Caki2 (cell line): ENCODE measurements at regions not wholly inside any gene's neighbourhood (a gene's known extent, or its start where the extent isn't known, plus 50 kb on each side); places are given as distances from the start of the nearest gene placed in this dataset.
"Not testable (repeated sequence)": the region's sequence is repeated elsewhere in the genome, so short reads cannot be mapped to it uniquely, and the experiment has no call there.

ENCODE experiments used
- DNase-seq: peaks from one replicate; pipeline ENCODE4 v3.0.0-alpha.2; 2015; ENCODE audit warnings: low read depth
- in situ Hi-C: cut with HindIII; loops from 2 replicates; pipeline ENCODE4 v1.10.0; 2016; ENCODE audit warnings: low sequenced_read_pairs, low pct_unique_long_range_greater_than_20kb, mixed read lengths

DNA sequence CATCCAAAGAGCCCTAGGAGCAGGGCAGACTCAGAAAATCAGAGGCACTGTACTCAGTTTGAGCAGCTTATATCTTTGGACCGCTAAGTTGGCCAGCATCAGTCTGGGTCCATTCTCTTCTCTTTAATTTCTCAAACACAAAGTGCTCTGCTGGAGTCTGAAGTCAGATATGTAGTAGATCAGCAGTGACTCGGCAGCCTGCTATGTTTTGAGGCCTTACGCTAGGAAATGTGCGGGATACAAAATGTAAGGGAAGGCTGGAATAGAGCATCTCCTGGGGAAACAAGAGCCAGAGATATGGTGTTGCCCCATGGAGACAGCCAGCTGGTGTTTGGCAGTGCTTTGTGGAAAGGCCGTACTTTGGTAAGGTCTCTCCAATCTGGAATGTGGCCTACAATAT, 60.6 kb upstream of the VKORC1L1 start:
- in situ Hi-C loops, result no loop called here
- no peak for DNase-seq

DNA sequence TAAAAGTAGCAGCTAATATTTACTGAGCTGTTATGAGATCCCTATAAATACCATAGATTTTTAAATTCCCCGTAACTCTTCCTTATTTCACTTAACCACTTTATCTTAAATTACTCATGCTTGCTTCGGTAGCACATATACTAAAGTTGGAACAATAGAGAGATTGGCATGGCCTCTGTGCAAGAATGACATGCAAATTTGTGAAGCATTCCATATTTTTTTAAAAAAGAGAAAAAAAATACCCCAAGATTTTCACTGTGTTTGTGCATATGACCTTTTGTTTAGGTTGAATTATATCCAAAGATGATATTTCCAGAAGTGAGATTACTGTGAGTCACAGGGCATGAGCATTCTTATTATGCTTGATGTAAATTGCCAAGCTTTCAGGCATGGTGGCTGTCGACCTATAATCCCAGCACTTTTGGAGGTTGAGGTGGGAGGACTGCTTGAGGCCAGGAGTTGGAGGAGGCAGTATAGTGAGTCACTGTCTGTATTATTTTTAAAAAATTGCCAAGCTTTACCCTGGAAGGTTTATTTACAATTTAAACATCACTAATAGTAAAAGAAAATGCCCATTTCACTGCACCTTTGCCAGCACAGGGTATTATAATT, 58.2 kb upstream of the VKORC1L1 start:
- peak; percentile 10 for DNase-seq
- in situ Hi-C loops, result not testable (repeated sequence)

DNA sequence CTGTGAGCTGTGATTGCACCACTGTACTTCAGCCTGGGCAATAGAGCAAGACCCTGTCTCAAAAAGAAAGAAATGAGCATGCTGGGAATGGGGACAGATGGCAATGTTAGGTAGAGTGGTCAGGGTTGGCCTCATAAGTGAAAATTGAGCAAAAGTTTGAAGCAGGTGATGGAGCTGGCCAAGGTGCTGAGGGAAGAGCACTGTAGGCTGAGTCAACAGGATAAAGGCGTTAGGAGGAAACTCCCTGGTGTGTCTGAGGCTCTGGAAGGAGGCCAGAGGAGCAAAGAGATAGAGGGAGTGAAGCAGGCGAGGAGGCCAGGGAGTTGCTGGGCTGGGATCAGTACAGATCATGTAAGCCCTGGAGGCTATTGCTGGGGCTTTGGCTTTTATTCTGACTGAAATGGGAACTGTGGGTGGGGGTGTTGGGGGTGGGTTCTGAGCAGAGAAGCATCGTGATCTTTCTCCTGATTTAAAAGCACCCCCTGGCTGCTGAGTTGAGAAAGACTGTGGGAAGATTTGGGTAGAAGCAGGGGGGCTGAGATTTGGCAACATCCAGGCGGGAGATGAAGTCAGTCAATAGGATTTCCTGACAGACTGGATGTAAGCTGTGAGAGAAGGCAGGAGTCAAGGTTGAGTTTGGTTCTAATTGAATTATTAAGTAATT, 52.5 kb upstream of the VKORC1L1 start:
- in situ Hi-C loops, result no loop called here
- DNase-seq, result no peak
